H9 (cell line): ENCODE measurements at regions not wholly inside any gene's neighbourhood (a gene's known extent, or its start where the extent isn't known, plus 50 kb on each side); places are given as distances from the start of the nearest gene placed in this dataset.

Experiments used
- DNase-seq: peaks from one replicate; pipeline ENCODE4 v3.0.0-alpha.2; 2017
- H2AFZ ChIP-seq: one replicate; pipeline ENCODE4 v1.6.1; 2013; ENCODE audit warnings: mild to moderate bottlenecking, low read length, control low read depth, moderate library complexity
- H2AK5ac ChIP-seq: 2 replicates; pipeline ENCODE4 v1.6.1; 2013; ENCODE audit warnings: low read length, control low read depth, mixed read lengths; ENCODE audit not compliant: insufficient read length
- H2BK120ac ChIP-seq: one replicate; pipeline ENCODE4 v1.6.1; 2013; ENCODE audit warnings: low read depth, mild to moderate bottlenecking, low read length, control low read depth, inconsistent platforms; ENCODE audit not compliant: poor library complexity, severe bottlenecking
- H2BK12ac ChIP-seq: 2 replicates; pipeline ENCODE4 v1.6.1; 2013; ENCODE audit warnings: low read length, control low read depth, mixed read lengths, low read depth; ENCODE audit not compliant: insufficient read length
- H2BK15ac ChIP-seq: 2 replicates; pipeline ENCODE4 v1.6.1; 2013; ENCODE audit warnings: low read depth, low read length, control low read depth
- H2BK20ac ChIP-seq: one replicate; pipeline ENCODE4 v1.6.1; 2013; ENCODE audit warnings: low read depth, mild to moderate bottlenecking, low read length, control low read depth, inconsistent platforms; ENCODE audit not compliant: poor library complexity, severe bottlenecking
- H2BK5ac ChIP-seq: 2 replicates; pipeline ENCODE4 v1.6.1; 2013; ENCODE audit warnings: low read length, control low read depth, mixed read lengths; ENCODE audit not compliant: insufficient read length
- H3K14ac ChIP-seq: 2 replicates; pipeline ENCODE4 v1.6.1; 2013; ENCODE audit warnings: low read length, control low read depth; ENCODE audit not compliant: insufficient read depth
- H3K18ac ChIP-seq: 2 replicates; pipeline ENCODE4 v1.6.1; 2013; ENCODE audit warnings: low read depth, mild to moderate bottlenecking, mixed read lengths, low read length, control low read depth; ENCODE audit not compliant: insufficient read length
- H3K23ac ChIP-seq: 2 replicates; pipeline ENCODE4 v1.6.1; 2013; ENCODE audit warnings: low read length, control low read depth, mixed read lengths, low read depth; ENCODE audit not compliant: insufficient read length
- H3K23me2 ChIP-seq: 2 replicates; pipeline ENCODE4 v1.6.1; 2013; ENCODE audit warnings: low read depth, mild to moderate bottlenecking, mixed read lengths, low read length, control low read depth; ENCODE audit not compliant: insufficient read length, poor library complexity, severe bottlenecking
- H3K27ac ChIP-seq: 2 replicates; pipeline ENCODE4 v1.5.1; 2013; ENCODE audit warnings: low read length, control low read depth, mixed read lengths, low read depth; ENCODE audit not compliant: insufficient read length
- H3K27me3 ChIP-seq: 2 replicates; pipeline ENCODE4 v1.6.1; 2013; ENCODE audit warnings: low read length, control low read depth, inconsistent platforms; ENCODE audit not compliant: insufficient read depth
- H3K4ac ChIP-seq: 2 replicates; pipeline ENCODE4 v1.6.1; 2013; ENCODE audit warnings: low read depth, mild to moderate bottlenecking, control low read depth, inconsistent platforms, low read length, moderate library complexity
- H3K4me1 ChIP-seq: 2 replicates; pipeline ENCODE4 v1.6.1; 2013; ENCODE audit warnings: low read length, control low read depth, inconsistent platforms; ENCODE audit not compliant: insufficient read depth
- H3K4me2 ChIP-seq: 2 replicates; pipeline ENCODE4 v1.6.1; 2013; ENCODE audit warnings: low read length, control low read depth, mixed read lengths; ENCODE audit not compliant: insufficient read length, insufficient read depth
- H3K56ac ChIP-seq: 2 replicates; pipeline ENCODE4 v1.6.1; 2013; ENCODE audit warnings: low read depth, mild to moderate bottlenecking, mixed read lengths, low read length, control low read depth; ENCODE audit not compliant: insufficient read length
- H3K79me1 ChIP-seq: 2 replicates; pipeline ENCODE4 v1.6.1; 2013; ENCODE audit warnings: low read depth, mild to moderate bottlenecking, moderate library complexity, low read length, control low read depth, inconsistent platforms; ENCODE audit not compliant: insufficient read depth, poor library complexity, severe bottlenecking
- H3K79me2 ChIP-seq: 2 replicates; pipeline ENCODE4 v1.6.1; 2013; ENCODE audit warnings: low read length, control low read depth, inconsistent platforms; ENCODE audit not compliant: insufficient read depth
- H3K9ac ChIP-seq: 2 replicates; pipeline ENCODE4 v1.6.1; 2013; ENCODE audit warnings: low read length, control low read depth, mixed read lengths; ENCODE audit not compliant: insufficient read length; ENCODE audit errors: extremely low read depth
- H3K9me3 ChIP-seq: one replicate; pipeline ENCODE4 v1.6.1; 2013; ENCODE audit warnings: low read depth, low read length, inconsistent platforms; ENCODE audit not compliant: control insufficient read depth
- H3T11ph ChIP-seq: one replicate; pipeline ENCODE4 v1.6.1; 2013; ENCODE audit warnings: mild to moderate bottlenecking, low read length, control low read depth, inconsistent platforms
- H4K20me1 ChIP-seq: one replicate; pipeline ENCODE4 v1.6.1; 2013; ENCODE audit not compliant: control insufficient read depth, insufficient read length, insufficient read depth
- H4K5ac ChIP-seq: 2 replicates; pipeline ENCODE4 v1.6.1; 2013; ENCODE audit warnings: low read depth, mild to moderate bottlenecking, mixed read lengths, low read length, control low read depth; ENCODE audit not compliant: insufficient read length
- H4K8ac ChIP-seq: replicated peaks from 2 replicates; pipeline ENCODE4 v1.6.1; 2013; ENCODE audit warnings: low read length, control low read depth, mixed read lengths, low read depth; ENCODE audit not compliant: insufficient read length
- H4K91ac ChIP-seq: 2 replicates; pipeline ENCODE4 v1.6.1; 2013; ENCODE audit warnings: low read depth, mild to moderate bottlenecking, moderate library complexity, mixed read lengths, low read length, control low read depth; ENCODE audit not compliant: insufficient read length
- H3K27ac Mint-ChIP-seq, 3 experiments: 2 replicates in 2 of 3; 3 replicates in 1 of 3; pipeline ENCODE4 v1.8.0; 2020 to 2021; ENCODE audit warnings: mixed read lengths in 3 of 3, mild to moderate bottlenecking in 1 of 3, moderate library complexity in 1 of 3
- H3K27me3 Mint-ChIP-seq: 2 replicates; pipeline ENCODE4 v1.8.0; 2021; ENCODE audit warnings: low read depth, mild to moderate bottlenecking, moderate library complexity, mixed read lengths
- H3K36me3 Mint-ChIP-seq, 3 experiments: 2 replicates in 2 of 3; 3 replicates in 1 of 3; pipeline ENCODE4 v1.8.0; 2020 to 2021; ENCODE audit warnings: low read depth in 3 of 3, mixed read lengths in 3 of 3; ENCODE audit not compliant: insufficient read depth in 1 of 3
- H3K4me1 Mint-ChIP-seq, 2 experiments: 2 replicates each; pipeline ENCODE4 v1.8.0; 2020; ENCODE audit warnings: mixed read lengths in 2 of 2
- H3K4me3 Mint-ChIP-seq, 2 experiments: 2 replicates in 1 of 2; 3 replicates in 1 of 2; pipeline ENCODE4 v1.8.0; 2020 to 2021; ENCODE audit warnings: mild to moderate bottlenecking in 2 of 2, mixed read lengths in 2 of 2, moderate library complexity in 1 of 2
- H3K9me3 Mint-ChIP-seq, 2 experiments: 2 replicates in 1 of 2; 3 replicates in 1 of 2; pipeline ENCODE4 v1.8.0; 2020; ENCODE audit warnings: mild to moderate bottlenecking in 2 of 2, mixed read lengths in 2 of 2, moderate library complexity in 1 of 2
- WGBS: extraction: QIAGEN DNeasy Blood & Tissue Kit; methylation state at CpG from one replicate; pipeline ENCODE4 v1.1.7; 2013; ENCODE audit warnings: missing lambda C conversion rate, low lambda C conversion rate, mixed read lengths; ENCODE audit not compliant: insufficient read length; ENCODE audit errors: extremely low coverage; 5-methylcytosine and 5-hydroxymethylcytosine counted together
- TF ChIP-seq, protein P1 (sequence below): fragments of 200-600 bp; sonication (generic); conservative IDR thresholded peaks from 3 replicates; pipeline ENCODE4 v1.8.0; 2021; ENCODE audit warnings: antibody characterized with exemption, mild to moderate bottlenecking

DNA sequence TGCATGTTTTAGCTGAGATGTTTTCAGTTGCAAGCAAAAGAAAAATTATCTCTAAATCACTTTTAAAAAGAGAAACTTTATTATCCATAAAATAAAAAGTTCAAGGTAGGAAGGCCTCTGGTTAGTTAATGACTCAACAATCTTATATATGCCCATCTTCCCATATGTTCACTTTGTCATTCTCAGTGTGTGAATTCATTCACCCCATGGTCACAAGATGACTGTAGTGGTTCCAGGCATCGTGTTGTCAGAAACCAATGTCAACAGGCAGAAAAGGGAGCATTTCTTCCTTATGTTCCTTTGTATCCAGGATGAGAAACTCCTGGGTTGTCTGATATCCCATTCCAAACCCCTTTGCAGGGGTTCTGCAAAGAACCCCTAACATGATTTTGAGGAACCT, 119.9 kb upstream of the RAP2B start:
- Histone ChIP-seq H3K27me3 (no peaks in the 10 kb centered on the region), H2BK15ac (no peak overlapping the region)
- whole genome bisulfite sequencing = no CpG with 5 or more reads among the region's 1 CpG

More for the DNA sequence above, 119.9 kb upstream of the RAP2B start:
- H2BK5ac ChIP-seq = no peak overlapping the region
- H3K4ac ChIP-seq = no peak overlapping the region
- H3K79me1 ChIP-seq = no peaks in the 10 kb centered on the region
- Mint-ChIP-seq H3K27ac (no peak overlapping the region), H3K9me3 (no peaks in the 10 kb centered on the region), H3K4me1 (no peaks in the 10 kb centered on the region), H3K27me3 (no peaks in the 10 kb centered on the region), H3K36me3 (no peaks in the 10 kb centered on the region), H3K4me3 (no peak overlapping the region)
- H2AFZ ChIP-seq = no peak overlapping the region
- no peaks in the 10 kb centered on the region for H3K79me2 ChIP-seq
- H3K23me2 ChIP-seq = no peaks in the 10 kb centered on the region
- no peak for DNase-seq
- no peak overlapping the region for H4K8ac ChIP-seq
- no peak overlapping the region for H4K5ac ChIP-seq
- no peak overlapping the region for H3K27ac ChIP-seq
- H3K9ac ChIP-seq = no peak overlapping the region
- no peak overlapping the region for H4K91ac ChIP-seq
- no peak overlapping the region for H3T11ph ChIP-seq
- TF ChIP-seq, protein P1, sequence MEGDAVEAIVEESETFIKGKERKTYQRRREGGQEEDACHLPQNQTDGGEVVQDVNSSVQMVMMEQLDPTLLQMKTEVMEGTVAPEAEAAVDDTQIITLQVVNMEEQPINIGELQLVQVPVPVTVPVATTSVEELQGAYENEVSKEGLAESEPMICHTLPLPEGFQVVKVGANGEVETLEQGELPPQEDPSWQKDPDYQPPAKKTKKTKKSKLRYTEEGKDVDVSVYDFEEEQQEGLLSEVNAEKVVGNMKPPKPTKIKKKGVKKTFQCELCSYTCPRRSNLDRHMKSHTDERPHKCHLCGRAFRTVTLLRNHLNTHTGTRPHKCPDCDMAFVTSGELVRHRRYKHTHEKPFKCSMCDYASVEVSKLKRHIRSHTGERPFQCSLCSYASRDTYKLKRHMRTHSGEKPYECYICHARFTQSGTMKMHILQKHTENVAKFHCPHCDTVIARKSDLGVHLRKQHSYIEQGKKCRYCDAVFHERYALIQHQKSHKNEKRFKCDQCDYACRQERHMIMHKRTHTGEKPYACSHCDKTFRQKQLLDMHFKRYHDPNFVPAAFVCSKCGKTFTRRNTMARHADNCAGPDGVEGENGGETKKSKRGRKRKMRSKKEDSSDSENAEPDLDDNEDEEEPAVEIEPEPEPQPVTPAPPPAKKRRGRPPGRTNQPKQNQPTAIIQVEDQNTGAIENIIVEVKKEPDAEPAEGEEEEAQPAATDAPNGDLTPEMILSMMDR = no peak
- H2BK120ac ChIP-seq = no peak overlapping the region
- no peaks in the 10 kb centered on the region for H4K20me1 ChIP-seq
- H2BK12ac ChIP-seq = no peak overlapping the region
- no peak overlapping the region for H3K14ac ChIP-seq
- no peak overlapping the region for H3K23ac ChIP-seq
- H3K18ac ChIP-seq = no peak overlapping the region
- no peaks in the 10 kb centered on the region for H3K9me3 ChIP-seq
- no peak overlapping the region for H3K4me2 ChIP-seq
- no peak overlapping the region for H2BK20ac ChIP-seq
- H2AK5ac ChIP-seq = no peak overlapping the region
- no peaks in the 10 kb centered on the region for H3K4me1 ChIP-seq
- no peak overlapping the region for H3K56ac ChIP-seq
